ENCODE measurements at regions not wholly inside any gene's neighbourhood (a gene's known extent, or its start where the extent isn't known, plus 50 kb on each side); places are given as distances from the start of the nearest gene placed in this dataset.
"Not testable (repeated sequence)": the region's sequence is repeated elsewhere in the genome, so short reads cannot be mapped to it uniquely, and the experiment has no call there.

DNA sequence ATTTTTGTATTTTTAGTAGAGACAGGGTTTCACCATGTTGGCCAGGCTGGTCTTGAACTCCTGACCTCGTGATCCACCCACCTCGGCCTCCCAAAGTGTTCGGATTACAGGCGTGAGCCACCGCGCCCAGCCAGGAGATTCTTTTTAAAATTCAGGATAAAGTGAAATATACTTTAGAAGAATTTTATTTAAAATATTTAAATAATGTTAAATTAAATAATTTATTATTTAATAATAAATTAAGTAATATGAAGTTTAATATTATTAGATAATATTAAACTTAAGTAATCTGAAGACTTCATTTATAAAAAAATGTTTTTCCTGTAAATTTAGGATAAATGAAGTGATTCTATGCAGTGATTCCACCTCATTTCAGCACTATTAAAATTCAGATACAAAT lies 175.2 kb upstream of the NANOGP8 start:
- TF ChIP-seq, protein P1, sequence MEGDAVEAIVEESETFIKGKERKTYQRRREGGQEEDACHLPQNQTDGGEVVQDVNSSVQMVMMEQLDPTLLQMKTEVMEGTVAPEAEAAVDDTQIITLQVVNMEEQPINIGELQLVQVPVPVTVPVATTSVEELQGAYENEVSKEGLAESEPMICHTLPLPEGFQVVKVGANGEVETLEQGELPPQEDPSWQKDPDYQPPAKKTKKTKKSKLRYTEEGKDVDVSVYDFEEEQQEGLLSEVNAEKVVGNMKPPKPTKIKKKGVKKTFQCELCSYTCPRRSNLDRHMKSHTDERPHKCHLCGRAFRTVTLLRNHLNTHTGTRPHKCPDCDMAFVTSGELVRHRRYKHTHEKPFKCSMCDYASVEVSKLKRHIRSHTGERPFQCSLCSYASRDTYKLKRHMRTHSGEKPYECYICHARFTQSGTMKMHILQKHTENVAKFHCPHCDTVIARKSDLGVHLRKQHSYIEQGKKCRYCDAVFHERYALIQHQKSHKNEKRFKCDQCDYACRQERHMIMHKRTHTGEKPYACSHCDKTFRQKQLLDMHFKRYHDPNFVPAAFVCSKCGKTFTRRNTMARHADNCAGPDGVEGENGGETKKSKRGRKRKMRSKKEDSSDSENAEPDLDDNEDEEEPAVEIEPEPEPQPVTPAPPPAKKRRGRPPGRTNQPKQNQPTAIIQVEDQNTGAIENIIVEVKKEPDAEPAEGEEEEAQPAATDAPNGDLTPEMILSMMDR (IDR thresholded peaks at IDR 0.05), result not testable (repeated sequence)
- not testable (repeated sequence) for TF ChIP-seq POLR2A (IDR thresholded peaks at IDR 0.05)

All from thyroid gland (tissue), 4 donors.